GM12878 (cell line): ENCODE measurements at regions not wholly inside any gene's neighbourhood (a gene's known extent, or its start where the extent isn't known, plus 50 kb on each side); places are given as distances from the start of the nearest gene placed in this dataset.

Experiments used
- ATAC-seq: fragments of 200-7000 bp; cut with Tn5 transposase; 3 replicates; pipeline ENCODE4 v1.9.1; 2020; ENCODE audit warnings: mild to moderate bottlenecking, moderate library complexity
- BruUV-seq: library from RNA; stranded (reverse); fragments of 400-500 nt; replicated peaks from 2 replicates; lab custom pipeline; 2021; lab: Mats Ljungman, UMichigan
- CTCF ChIA-PET: fragments of 300-600 bp; sonication (Branson Sonifier 250); formaldehyde crosslinking; extraction: SDS; loops from one replicate; lab custom pipeline; 2021; ENCODE audit warnings: inconsistent platforms; lab: Yijun Ruan, JAX
- POLR2A ChIA-PET: fragments of 350-600 bp; formaldehyde crosslinking; extraction: SDS; loops from one replicate; lab custom pipeline; 2021; ENCODE audit warnings: inconsistent platforms; lab: Charles Lee
- RAD21 ChIA-PET: fragments of 300-600 bp; sonication (Branson Sonifier 250); formaldehyde crosslinking; loops from one replicate; lab custom pipeline; 2023; ENCODE audit warnings: antibody characterized with exemption; ENCODE audit not compliant: unreplicated experiment; lab: Charles Lee
- SMC1A ChIA-PET: fragments of 300-600 bp; sonication (Branson Sonifier 250); formaldehyde crosslinking; loops from one replicate; lab custom pipeline; 2023; ENCODE audit not compliant: unreplicated experiment, uncharacterized antibody; lab: Charles Lee
- DNase-seq: peaks from one replicate; pipeline ENCODE4 v3.0.0-alpha.2; 2011; ENCODE audit warnings: low read depth, low spot score
- FAIRE-seq: peaks from 3 replicates; lab custom pipeline; 2011; peaks lifted over from hg19 to GRCh38; lab: Jason Lieb, UNC
- H2AFZ ChIP-seq: 2 replicates; pipeline ENCODE4 v1.6.0; 2011; ENCODE audit warnings: low read depth, low read length, control low read depth; ENCODE audit not compliant: control insufficient read depth
- H3K27ac ChIP-seq: 2 replicates; pipeline ENCODE4 v1.5.1; 2011; ENCODE audit warnings: control low read depth; ENCODE audit not compliant: control insufficient read depth, insufficient read depth
- H3K27me3 ChIP-seq, 2 experiments: replicated peaks in 1 of 2; 2 replicates each; pipeline versions ENCODE4 v1.6.0 to v1.6.1; 2011; ENCODE audit warnings: low read length in 1 of 2; ENCODE audit not compliant: control insufficient read depth in 2 of 2, insufficient read depth in 2 of 2
- H3K36me3 ChIP-seq, 2 experiments: 2 replicates each; pipeline ENCODE4 v1.5.1; 2011; ENCODE audit warnings: low read length in 1 of 2; ENCODE audit not compliant: control insufficient read depth in 2 of 2, insufficient read depth in 2 of 2
- H3K4me1 ChIP-seq: 2 replicates; pipeline ENCODE4 v1.6.1; 2011; ENCODE audit warnings: mild to moderate bottlenecking, low read length, moderate library complexity, mixed read lengths; ENCODE audit not compliant: control insufficient read depth, insufficient read depth
- H3K4me2 ChIP-seq: 2 replicates; pipeline ENCODE4 v1.6.0; 2011; ENCODE audit warnings: control low read depth; ENCODE audit not compliant: control insufficient read depth, insufficient read depth
- H3K4me3 ChIP-seq: fragments of 200-600 bp; sonication (generic); 2 replicates; pipeline ENCODE4 v1.5.1; 2016
- H3K79me2 ChIP-seq: 2 replicates; pipeline ENCODE4 v1.6.0; 2011; ENCODE audit warnings: low read length; ENCODE audit not compliant: control insufficient read depth, insufficient read depth
- H3K9ac ChIP-seq: 2 replicates; pipeline ENCODE4 v1.8.0; 2011; ENCODE audit warnings: low read length, control low read depth, mixed read lengths; ENCODE audit not compliant: control insufficient read depth, insufficient read depth
- H3K9me3 ChIP-seq: replicated peaks from 3 replicates; pipeline ENCODE4 v1.5.1; 2011; ENCODE audit warnings: mild to moderate bottlenecking, low read length; ENCODE audit not compliant: control insufficient read depth, insufficient read depth
- H4K20me1 ChIP-seq: 2 replicates; pipeline ENCODE4 v1.6.0; 2011; ENCODE audit not compliant: control insufficient read depth, insufficient read depth
- BACH1 ChIP-seq: fragments of 450-650 bp; IDR thresholded peaks from 2 replicates; pipeline ENCODE4 v1.6.1; 2017; ENCODE audit warnings: mild to moderate bottlenecking, borderline replicate concordance
- CHD1 ChIP-seq: IDR thresholded peaks from 2 replicates; pipeline ENCODE4 v1.6.1; 2012; ENCODE audit warnings: low read depth, low read length, improper control_type of control experiment
- FOXM1 ChIP-seq: IDR thresholded peaks from 2 replicates; pipeline ENCODE4 v1.6.1; 2012; ENCODE audit warnings: low read depth, mild to moderate bottlenecking, inconsistent platforms, low read length, moderate library complexity
- IRF4 ChIP-seq: IDR thresholded peaks from 2 replicates; pipeline ENCODE4 v1.6.1; 2011; ENCODE audit warnings: low read depth, low read length
- KAT2A ChIP-seq: conservative IDR thresholded peaks from 2 replicates; pipeline ENCODE4 v1.6.1; 2011; ENCODE audit warnings: low read depth, low read length; ENCODE audit not compliant: control insufficient read depth
- MEF2A ChIP-seq: IDR thresholded peaks from 2 replicates; pipeline ENCODE4 v1.6.1; 2011; ENCODE audit warnings: low read depth, mild to moderate bottlenecking, low read length, moderate library complexity; ENCODE audit not compliant: insufficient read depth
- NFXL1 ChIP-seq: fragments of 450-650 bp; IDR thresholded peaks from 2 replicates; pipeline ENCODE4 v1.6.1; 2017; ENCODE audit warnings: antibody characterized with exemption, mild to moderate bottlenecking, borderline replicate concordance
- PML ChIP-seq: IDR thresholded peaks from 2 replicates; pipeline ENCODE4 v1.6.1; 2012; ENCODE audit warnings: low read length, inconsistent platforms
- POU2F2 ChIP-seq: IDR thresholded peaks from 3 replicates; pipeline ENCODE4 v1.6.1; 2011; ENCODE audit warnings: low read depth, mild to moderate bottlenecking, low read length, borderline replicate concordance
- SRF ChIP-seq, 2 experiments: IDR thresholded peaks; 2 replicates each; pipeline ENCODE4 v1.6.1; 2011; ENCODE audit warnings: low read depth in 2 of 2, low read length in 2 of 2, mild to moderate bottlenecking in 1 of 2, moderate library complexity in 1 of 2
- TAF1 ChIP-seq: IDR thresholded peaks from 2 replicates; pipeline ENCODE4 v1.6.1; 2011; ENCODE audit warnings: mild to moderate bottlenecking, low read depth, low read length, borderline replicate concordance
- ZNF207 ChIP-seq: fragments of 450-650 bp; IDR thresholded peaks from 2 replicates; pipeline ENCODE4 v1.6.1; 2014; ENCODE audit warnings: antibody characterized with exemption, mild to moderate bottlenecking, borderline replicate concordance
- ZNF384 ChIP-seq: IDR thresholded peaks from 2 replicates; pipeline ENCODE4 v1.6.1; 2012; ENCODE audit warnings: low read depth, mild to moderate bottlenecking, low read length, improper control_type of control experiment, borderline replicate concordance
- WGBS: methylation state at CpG from one replicate; pipeline ENCODE4 v1.1.6; 2016; ENCODE audit warnings: low lambda C conversion rate; ENCODE audit not compliant: insufficient replicate concordance, insufficient coverage; ENCODE audit errors: missing lambda C conversion rate; 5-methylcytosine and 5-hydroxymethylcytosine counted together
- in situ Hi-C: fragments of 300-500 bp; cut with MboI; formaldehyde crosslinking; loops from 9 replicates; pipeline ENCODE4 v1.14.3; 2018; ENCODE audit warnings: mixed read lengths
- intact Hi-C: fragments of 100-400 bp; cut with micrococcal nuclease; formaldehyde crosslinking; loops from one replicate; pipeline ENCODE4 v1.14.2; 2022; ENCODE audit not compliant: unreplicated experiment
- TF ChIP-seq, protein P1 (sequence below): fragments of 150-350 bp; IDR thresholded peaks from 2 replicates; pipeline ENCODE4 v1.6.1; 2016; ENCODE audit warnings: low read depth, low read length
- TF ChIP-seq, protein P2 (sequence below): fragments of 450-650 bp; IDR thresholded peaks from 2 replicates; pipeline ENCODE4 v1.6.1; 2017; ENCODE audit warnings: mild to moderate bottlenecking, moderate library complexity

DNA sequence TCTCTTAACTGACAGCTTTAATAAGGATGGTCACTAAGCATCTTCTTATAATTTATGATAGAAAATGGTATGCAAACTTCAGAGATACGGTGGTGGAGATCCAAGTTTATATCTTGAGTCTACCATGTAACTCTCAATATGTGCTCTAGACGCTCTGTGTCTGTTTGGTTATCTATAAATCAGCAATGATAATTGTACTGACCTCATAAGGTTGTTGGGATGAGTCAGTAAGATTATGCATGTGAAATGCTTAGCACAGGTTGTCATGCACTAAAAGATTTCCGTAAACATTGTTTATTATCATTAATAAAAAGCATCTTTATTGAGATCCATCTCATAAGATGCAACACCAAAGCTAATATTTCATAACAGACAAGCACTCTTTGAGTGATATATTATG is 1094.9 kb upstream of the EEF2KMT start:
- RAD21 ChIA-PET, result no interaction called here
- 0% methylated on average over 3 of the region's 3 CpGs for WGBS
- no peak overlapping the region for H3K9ac ChIP-seq
- no peak overlapping the region for H2AFZ ChIP-seq
- BruUV-seq, result no TSS peak
- intact Hi-C loops (no loop called here), in situ Hi-C loops (no loop called here)
- H3K4me1 ChIP-seq, result no peaks in the 10 kb centered on the region
- H3K27me3 ChIP-seq, result no peaks in the 10 kb centered on the region
- SMC1A ChIA-PET, result interaction anchor here (0.6 kb wide), 1 partner anchor 650 kb away, joined by 3 read pairs; no protein-coding TSS in a partner anchor
- POLR2A ChIA-PET, result no interaction called here
- H3K79me2 ChIP-seq, result no peaks in the 10 kb centered on the region
- FAIRE-seq, result no peak
- CTCF ChIA-PET, result no interaction called here
- H4K20me1 ChIP-seq, result no peaks in the 10 kb centered on the region
- no peak overlapping the region for H3K27ac ChIP-seq
- DNase-seq, result no peak
- no peaks in the 10 kb centered on the region for H3K36me3 ChIP-seq
- H3K4me2 ChIP-seq, result no peak overlapping the region
- TF ChIP-seq ZNF384, result no peak
- TF ChIP-seq POU2F2, result no peak
- TF ChIP-seq ZNF207, result no peak
- no peak for TF ChIP-seq BACH1
- TF ChIP-seq, protein P1, sequence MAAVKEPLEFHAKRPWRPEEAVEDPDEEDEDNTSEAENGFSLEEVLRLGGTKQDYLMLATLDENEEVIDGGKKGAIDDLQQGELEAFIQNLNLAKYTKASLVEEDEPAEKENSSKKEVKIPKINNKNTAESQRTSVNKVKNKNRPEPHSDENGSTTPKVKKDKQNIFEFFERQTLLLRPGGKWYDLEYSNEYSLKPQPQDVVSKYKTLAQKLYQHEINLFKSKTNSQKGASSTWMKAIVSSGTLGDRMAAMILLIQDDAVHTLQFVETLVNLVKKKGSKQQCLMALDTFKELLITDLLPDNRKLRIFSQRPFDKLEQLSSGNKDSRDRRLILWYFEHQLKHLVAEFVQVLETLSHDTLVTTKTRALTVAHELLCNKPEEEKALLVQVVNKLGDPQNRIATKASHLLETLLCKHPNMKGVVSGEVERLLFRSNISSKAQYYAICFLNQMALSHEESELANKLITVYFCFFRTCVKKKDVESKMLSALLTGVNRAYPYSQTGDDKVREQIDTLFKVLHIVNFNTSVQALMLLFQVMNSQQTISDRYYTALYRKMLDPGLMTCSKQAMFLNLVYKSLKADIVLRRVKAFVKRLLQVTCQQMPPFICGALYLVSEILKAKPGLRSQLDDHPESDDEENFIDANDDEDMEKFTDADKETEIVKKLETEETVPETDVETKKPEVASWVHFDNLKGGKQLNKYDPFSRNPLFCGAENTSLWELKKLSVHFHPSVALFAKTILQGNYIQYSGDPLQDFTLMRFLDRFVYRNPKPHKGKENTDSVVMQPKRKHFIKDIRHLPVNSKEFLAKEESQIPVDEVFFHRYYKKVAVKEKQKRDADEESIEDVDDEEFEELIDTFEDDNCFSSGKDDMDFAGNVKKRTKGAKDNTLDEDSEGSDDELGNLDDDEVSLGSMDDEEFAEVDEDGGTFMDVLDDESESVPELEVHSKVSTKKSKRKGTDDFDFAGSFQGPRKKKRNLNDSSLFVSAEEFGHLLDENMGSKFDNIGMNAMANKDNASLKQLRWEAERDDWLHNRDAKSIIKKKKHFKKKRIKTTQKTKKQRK, result no peak
- no peak for TF ChIP-seq KAT2A
- TF ChIP-seq MEF2A, result no peak
- TF ChIP-seq, protein P2, sequence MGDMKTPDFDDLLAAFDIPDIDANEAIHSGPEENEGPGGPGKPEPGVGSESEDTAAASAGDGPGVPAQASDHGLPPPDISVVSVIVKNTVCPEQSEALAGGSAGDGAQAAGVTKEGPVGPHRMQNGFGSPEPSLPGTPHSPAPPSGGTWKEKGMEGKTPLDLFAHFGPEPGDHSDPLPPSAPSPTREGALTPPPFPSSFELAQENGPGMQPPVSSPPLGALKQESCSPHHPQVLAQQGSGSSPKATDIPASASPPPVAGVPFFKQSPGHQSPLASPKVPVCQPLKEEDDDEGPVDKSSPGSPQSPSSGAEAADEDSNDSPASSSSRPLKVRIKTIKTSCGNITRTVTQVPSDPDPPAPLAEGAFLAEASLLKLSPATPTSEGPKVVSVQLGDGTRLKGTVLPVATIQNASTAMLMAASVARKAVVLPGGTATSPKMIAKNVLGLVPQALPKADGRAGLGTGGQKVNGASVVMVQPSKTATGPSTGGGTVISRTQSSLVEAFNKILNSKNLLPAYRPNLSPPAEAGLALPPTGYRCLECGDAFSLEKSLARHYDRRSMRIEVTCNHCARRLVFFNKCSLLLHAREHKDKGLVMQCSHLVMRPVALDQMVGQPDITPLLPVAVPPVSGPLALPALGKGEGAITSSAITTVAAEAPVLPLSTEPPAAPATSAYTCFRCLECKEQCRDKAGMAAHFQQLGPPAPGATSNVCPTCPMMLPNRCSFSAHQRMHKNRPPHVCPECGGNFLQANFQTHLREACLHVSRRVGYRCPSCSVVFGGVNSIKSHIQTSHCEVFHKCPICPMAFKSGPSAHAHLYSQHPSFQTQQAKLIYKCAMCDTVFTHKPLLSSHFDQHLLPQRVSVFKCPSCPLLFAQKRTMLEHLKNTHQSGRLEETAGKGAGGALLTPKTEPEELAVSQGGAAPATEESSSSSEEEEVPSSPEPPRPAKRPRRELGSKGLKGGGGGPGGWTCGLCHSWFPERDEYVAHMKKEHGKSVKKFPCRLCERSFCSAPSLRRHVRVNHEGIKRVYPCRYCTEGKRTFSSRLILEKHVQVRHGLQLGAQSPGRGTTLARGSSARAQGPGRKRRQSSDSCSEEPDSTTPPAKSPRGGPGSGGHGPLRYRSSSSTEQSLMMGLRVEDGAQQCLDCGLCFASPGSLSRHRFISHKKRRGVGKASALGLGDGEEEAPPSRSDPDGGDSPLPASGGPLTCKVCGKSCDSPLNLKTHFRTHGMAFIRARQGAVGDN, result no peak
- TF ChIP-seq IRF4, result no peak
- no peak for TF ChIP-seq CHD1
- TF ChIP-seq PML, result no peak
- TF ChIP-seq NFXL1, result no peak
- no peak for TF ChIP-seq SRF (IDR thresholded peaks at IDR 0.05; ENCODE audit: low read depth in 2 of 2, low read length in 2 of 2)
- TF ChIP-seq TAF1, result no peak
- no peak for TF ChIP-seq FOXM1
- ATAC-seq, result no peak
- no peaks in the 10 kb centered on the region for H3K9me3 ChIP-seq
- H3K4me3 ChIP-seq, result no peak overlapping the region
